CD4-positive, CD25-positive, alpha-beta regulatory T cell (primary cell): ENCODE measurements at regions not wholly inside any gene's neighbourhood (a gene's known extent, or its start where the extent isn't known, plus 50 kb on each side); places are given as distances from the start of the nearest gene placed in this dataset.

ENCODE experiments used
- ATAC-seq, 2 donors: fragments of 150-1000 bp; cut with Tn5 transposase; one replicate each; pipeline ENCODE4 v1.10.0; 2021; ENCODE audit warnings: low read depth in 2 of 2, moderate number of reproducible peaks in 2 of 2, moderate library complexity in 1 of 2
- DNase-seq, 3 donors: peaks; one replicate each; pipeline versions ENCODE4 v3.0.0 to v3.0.0-alpha.2; 2012 to 2022; ENCODE audit warnings: mixed read lengths in 1 of 3
- H3K27ac ChIP-seq: one replicate; pipeline ENCODE4 v1.7.0; 2013; ENCODE audit warnings: mild to moderate bottlenecking, low read length; ENCODE audit not compliant: insufficient read depth, poor library complexity, severe bottlenecking
- H3K27me3 ChIP-seq: one replicate; pipeline ENCODE4 v1.7.0; 2013; ENCODE audit warnings: low read length; ENCODE audit not compliant: control insufficient read depth, insufficient read depth
- H3K36me3 ChIP-seq: one replicate; pipeline ENCODE4 v1.7.0; 2013; ENCODE audit warnings: mild to moderate bottlenecking, low read length, moderate library complexity; ENCODE audit not compliant: control insufficient read depth, insufficient read depth
- H3K4me1 ChIP-seq: 2 replicates; pipeline ENCODE4 v1.7.0; 2013; ENCODE audit warnings: mild to moderate bottlenecking, low read length; ENCODE audit not compliant: insufficient read depth, control insufficient read depth, poor library complexity, severe bottlenecking
- H3K4me3 ChIP-seq: one replicate; pipeline ENCODE4 v1.7.0; 2013; ENCODE audit warnings: low read depth, mild to moderate bottlenecking, low read length, moderate library complexity
- H3K9me3 ChIP-seq, 2 experiments: 1 replicate in 1 of 2; 2 replicates in 1 of 2; pipeline ENCODE4 v1.7.0; 2013; ENCODE audit warnings: low read length in 2 of 2, mild to moderate bottlenecking in 1 of 2, moderate library complexity in 1 of 2; ENCODE audit not compliant: control insufficient read depth in 2 of 2
- H3K27ac Mint-ChIP-seq, 3 donors: one replicate each; pipeline ENCODE4 v1.8.0; 2020 to 2022; ENCODE audit warnings: mild to moderate bottlenecking in 3 of 3, mixed read lengths in 3 of 3, moderate library complexity in 2 of 3
- H3K27me3 Mint-ChIP-seq: one replicate; pipeline ENCODE4 v1.8.0; 2022; ENCODE audit warnings: mild to moderate bottlenecking, mixed read lengths
- H3K36me3 Mint-ChIP-seq: one replicate; pipeline ENCODE4 v1.8.0; 2020; ENCODE audit warnings: mixed read lengths
- H3K4me1 Mint-ChIP-seq, 4 donors: one replicate each; pipeline ENCODE4 v1.8.0; 2020 to 2022; ENCODE audit warnings: mixed read lengths in 4 of 4, mild to moderate bottlenecking in 1 of 4
- H3K4me3 Mint-ChIP-seq, 4 donors: one replicate each; pipeline ENCODE4 v1.8.0; 2020 to 2022; ENCODE audit warnings: mild to moderate bottlenecking in 4 of 4, mixed read lengths in 4 of 4, moderate library complexity in 3 of 4
- H3K9me3 Mint-ChIP-seq, 7 donors: one replicate each; pipeline ENCODE4 v1.8.0; 2020 to 2022; ENCODE audit warnings: mixed read lengths in 7 of 7, mild to moderate bottlenecking in 3 of 7, moderate library complexity in 2 of 7

- no peaks in the 10 kb centered on the region for H3K36me3 ChIP-seq
- no peak overlapping the region for H3K27ac ChIP-seq
- no peak for ATAC-seq
- DNase-seq, result no peak
- Mint-ChIP-seq H3K27me3 (no peaks in the 10 kb centered on the region), H3K27ac (no peak overlapping the region), H3K4me1 (no peaks in the 10 kb centered on the region), H3K36me3 (no peaks in the 10 kb centered on the region), H3K9me3 (peaks cover 0 to 2% (median 0%) of the 10 kb centered on the region in 7 donors), H3K4me3 (no peak overlapping the region)
- H3K27me3 ChIP-seq, result no peaks in the 10 kb centered on the region
- H3K4me1 ChIP-seq, result no peaks in the 10 kb centered on the region
- H3K9me3 ChIP-seq, result no peaks in the 10 kb centered on the region
- no peak overlapping the region for H3K4me3 ChIP-seq
Observed at GRCh38 chr18:25771796-25772195, 318.6 kb downstream of the SS18 start.

GRCh38 chr18:25764777-25765176 lies 325.6 kb downstream of the SS18 start:
- H3K36me3 ChIP-seq, result no peaks in the 10 kb centered on the region
- no peak overlapping the region for H3K27ac ChIP-seq
- Mint-ChIP-seq H3K4me3 (no peak overlapping the region), H3K36me3 (no peaks in the 10 kb centered on the region), H3K4me1 (no peaks in the 10 kb centered on the region), H3K9me3 (peaks cover 0 to 2% (median 0%) of the 10 kb centered on the region in 7 donors), H3K27ac (no peak overlapping the region), H3K27me3 (peaks cover 4% of the 10 kb centered on the region)
- no peak for ATAC-seq
- H3K4me1 ChIP-seq, result no peaks in the 10 kb centered on the region
- H3K9me3 ChIP-seq, result no peaks in the 10 kb centered on the region
- no peaks in the 10 kb centered on the region for H3K27me3 ChIP-seq
- DNase-seq, result no peak
- H3K4me3 ChIP-seq, result no peak overlapping the region

- no peaks in the 10 kb centered on the region for H3K36me3 ChIP-seq
- Mint-ChIP-seq H3K9me3 (peaks cover 0 to 5% (median 0%) of the 10 kb centered on the region in 7 donors), H3K27ac (no peak overlapping the region), H3K36me3 (no peaks in the 10 kb centered on the region), H3K27me3 (peaks cover 4% of the 10 kb centered on the region), H3K4me1 (no peaks in the 10 kb centered on the region), H3K4me3 (no peak overlapping the region)
- no peak for ATAC-seq
- DNase-seq, result no peak
- no peaks in the 10 kb centered on the region for H3K4me1 ChIP-seq
- H3K27me3 ChIP-seq, result no peaks in the 10 kb centered on the region
- no peak overlapping the region for H3K4me3 ChIP-seq
- H3K27ac ChIP-seq, result no peak overlapping the region
- no peaks in the 10 kb centered on the region for H3K9me3 ChIP-seq
Observed at GRCh38 chr18:25759111-25759510, 331.3 kb downstream of the SS18 start.

- Histone ChIP-seq H3K4me1 (no peaks in the 10 kb centered on the region), H3K27me3 (no peaks in the 10 kb centered on the region), H3K4me3 (no peak overlapping the region), H3K36me3 (no peaks in the 10 kb centered on the region), H3K9me3 (no peaks in the 10 kb centered on the region), H3K27ac (no peak overlapping the region)
- H3K27ac Mint-ChIP-seq, result no peak overlapping the region
- ATAC-seq (no peak), DNase-seq (no peak)
- H3K4me1 Mint-ChIP-seq, result no peaks in the 10 kb centered on the region
- H3K4me3 Mint-ChIP-seq, result no peak overlapping the region
- peaks cover 0 to 11% (median 4%) of the 10 kb centered on the region in 7 donors for H3K9me3 Mint-ChIP-seq
- H3K36me3 Mint-ChIP-seq, result no peaks in the 10 kb centered on the region
- no peaks in the 10 kb centered on the region for H3K27me3 Mint-ChIP-seq
Observed at GRCh38 chr18:25743646-25744151, 346.7 kb downstream of the SS18 start.

- Histone ChIP-seq H3K27ac (no peak overlapping the region), H3K4me1 (no peaks in the 10 kb centered on the region), H3K27me3 (no peaks in the 10 kb centered on the region), H3K36me3 (no peaks in the 10 kb centered on the region), H3K4me3 (no peak overlapping the region), H3K9me3 (no peaks in the 10 kb centered on the region)
- peaks cover 0 to 5% (median 0%) of the 10 kb centered on the region in 7 donors for H3K9me3 Mint-ChIP-seq
- no peaks in the 10 kb centered on the region for H3K4me1 Mint-ChIP-seq
- ATAC-seq, result no peak
- no peaks in the 10 kb centered on the region for H3K27me3 Mint-ChIP-seq
- H3K27ac Mint-ChIP-seq, result no peak overlapping the region
- no peaks in the 10 kb centered on the region for H3K36me3 Mint-ChIP-seq
- no peak overlapping the region for H3K4me3 Mint-ChIP-seq
- no peak for DNase-seq
Observed at GRCh38 chr18:25739376-25739775, 351.0 kb downstream of the SS18 start.

GRCh38 chr18:25737710-25738311 lies 352.6 kb downstream of the SS18 start:
- Mint-ChIP-seq H3K4me1 (no peaks in the 10 kb centered on the region), H3K27ac (no peak overlapping the region)

GRCh38 chr18:25736516-25736915 lies 353.9 kb downstream of the SS18 start:
- H3K4me3 Mint-ChIP-seq, result no peak overlapping the region
- Histone ChIP-seq H3K27ac (no peak overlapping the region), H3K36me3 (no peaks in the 10 kb centered on the region), H3K9me3 (no peaks in the 10 kb centered on the region), H3K4me1 (no peaks in the 10 kb centered on the region), H3K4me3 (no peak overlapping the region), H3K27me3 (no peaks in the 10 kb centered on the region)
- H3K4me1 Mint-ChIP-seq, result no peaks in the 10 kb centered on the region
- H3K27ac Mint-ChIP-seq, result no peak overlapping the region
- H3K36me3 Mint-ChIP-seq, result no peaks in the 10 kb centered on the region
- H3K9me3 Mint-ChIP-seq, result peaks cover 0 to 5% (median 2%) of the 10 kb centered on the region in 7 donors
- DNase-seq (no peak), ATAC-seq (no peak)
- H3K27me3 Mint-ChIP-seq, result no peaks in the 10 kb centered on the region

More at GRCh38 chr18:25737710-25738311, 352.6 kb downstream of the SS18 start:
- DNase-seq, result no peak
- Mint-ChIP-seq H3K36me3 (no peaks in the 10 kb centered on the region), H3K9me3 (peaks cover 0 to 5% (median 2%) of the 10 kb centered on the region in 7 donors), H3K27me3 (no peaks in the 10 kb centered on the region), H3K4me3 (no peak overlapping the region)
- no peaks in the 10 kb centered on the region for H3K27me3 ChIP-seq
- no peak overlapping the region for H3K4me3 ChIP-seq
- no peak for ATAC-seq
- no peaks in the 10 kb centered on the region for H3K4me1 ChIP-seq
- no peaks in the 10 kb centered on the region for H3K36me3 ChIP-seq
- H3K27ac ChIP-seq, result no peak overlapping the region
- no peaks in the 10 kb centered on the region for H3K9me3 ChIP-seq

GRCh38 chr18:25735459-25735858 lies 355.0 kb downstream of the SS18 start:
- no peaks in the 10 kb centered on the region for H3K36me3 Mint-ChIP-seq
- DNase-seq (no peak), ATAC-seq (no peak)
- Histone ChIP-seq H3K4me3 (no peak overlapping the region), H3K4me1 (no peaks in the 10 kb centered on the region), H3K27ac (no peak overlapping the region), H3K36me3 (no peaks in the 10 kb centered on the region), H3K9me3 (no peaks in the 10 kb centered on the region), H3K27me3 (no peaks in the 10 kb centered on the region)
- no peak overlapping the region for H3K27ac Mint-ChIP-seq
- no peaks in the 10 kb centered on the region for H3K4me1 Mint-ChIP-seq
- H3K27me3 Mint-ChIP-seq, result no peaks in the 10 kb centered on the region
- H3K4me3 Mint-ChIP-seq, result no peak overlapping the region
- H3K9me3 Mint-ChIP-seq, result peaks cover 0 to 6% (median 2%) of the 10 kb centered on the region in 7 donors
